Ascending aorta (tissue), 2 donors: ENCODE measurements at regions not wholly inside any gene's neighbourhood (a gene's known extent, or its start where the extent isn't known, plus 50 kb on each side); places are given as distances from the start of the nearest gene placed in this dataset.
"Not testable (repeated sequence)": the region's sequence is repeated elsewhere in the genome, so short reads cannot be mapped to it uniquely, and the experiment has no call there.

Source experiments
- DNase-seq, 2 donors: peaks; one replicate each; pipeline ENCODE4 v3.0.0-alpha.2; 2019; ENCODE audit warnings: low spot score in 2 of 2
- H3K27ac ChIP-seq, 2 donors: fragments of 200-600 bp; sonication (generic); one replicate each; pipeline ENCODE4 v1.5.1; 2016 to 2017; ENCODE audit warnings: mild to moderate bottlenecking in 1 of 2
- H3K27me3 ChIP-seq: fragments of 200-600 bp; sonication (generic); one replicate; pipeline ENCODE4 v1.5.1; 2017
- H3K36me3 ChIP-seq, 2 donors: fragments of 200-600 bp; sonication (generic); one replicate each; pipeline ENCODE4 v1.5.1; 2016
- H3K4me1 ChIP-seq, 2 donors: fragments of 200-600 bp; sonication (generic); one replicate each; pipeline ENCODE4 v1.5.1; 2016 to 2017; ENCODE audit warnings: mild to moderate bottlenecking in 1 of 2
- H3K4me3 ChIP-seq, 2 donors: fragments of 200-600 bp; sonication (generic); one replicate each; pipeline ENCODE4 v1.5.1; 2016 to 2017; ENCODE audit warnings: mild to moderate bottlenecking in 1 of 2
- H3K9me3 ChIP-seq, 2 donors: fragments of 200-600 bp; sonication (generic); one replicate each; pipeline ENCODE4 v1.5.1; 2016
- intact Hi-C: fragments of 100-400 bp; cut with DNase I; formaldehyde crosslinking; loops from one replicate; pipeline ENCODE4 v1.15.1; 2023
- TF ChIP-seq, protein P1 (sequence below), 3 experiments: fragments of 200-600 bp in 2 of 3; fragments of 450-650 bp in 1 of 3; sonication (generic) in 2 of 3; IDR thresholded peaks; one replicate each; pipeline ENCODE4 v1.5.1; 2016 to 2019; ENCODE audit warnings: antibody characterized with exemption in 3 of 3, mild to moderate bottlenecking in 1 of 3, moderate library complexity in 1 of 3

DNA sequence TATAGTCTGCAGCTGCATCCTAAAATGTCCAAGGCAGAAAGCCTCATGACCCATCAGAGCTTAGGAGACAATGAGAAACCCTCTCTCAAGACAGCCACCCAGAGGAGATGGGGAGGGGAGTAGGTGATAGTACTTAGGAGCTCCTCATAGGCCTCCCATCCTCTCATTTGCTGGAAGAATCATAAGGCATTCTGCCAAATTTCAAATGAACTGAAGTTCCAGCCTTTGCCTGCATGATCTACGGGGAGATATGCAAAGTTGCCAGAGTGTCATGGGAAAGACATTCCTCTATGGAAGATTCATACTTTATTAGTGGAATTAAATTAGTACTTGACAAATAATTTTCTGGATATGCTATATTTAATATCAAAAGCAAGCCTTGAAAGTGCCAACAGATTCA lies 194.1 kb upstream of the GJE1 start:
- H3K9me3 ChIP-seq: peaks cover 0 to 12% of the 10 kb centered on the region in 2 donors

DNA sequence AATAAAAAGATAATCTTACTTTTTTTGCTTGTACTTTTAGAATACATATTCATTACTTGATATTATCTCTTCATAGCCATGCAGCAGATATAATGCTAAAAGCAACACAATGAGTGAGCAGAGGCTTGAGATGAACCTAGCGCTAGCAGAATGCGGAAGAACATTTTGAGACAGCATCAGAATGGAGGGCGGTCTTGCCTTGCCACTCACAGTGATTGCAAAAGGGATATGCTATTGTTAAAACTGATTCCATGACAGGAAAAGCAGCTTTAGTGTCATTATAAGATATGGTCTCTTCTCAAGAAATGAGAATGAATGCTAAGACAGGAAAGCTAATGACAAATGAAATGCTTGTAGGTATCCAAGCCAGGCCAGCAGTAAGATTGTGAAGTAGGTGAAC lies 200.0 kb upstream of the GJE1 start:
- Histone ChIP-seq H3K27ac (no peak overlapping the region), H3K36me3 (no peaks in the 10 kb centered on the region), H3K27me3 (no peaks in the 10 kb centered on the region), H3K9me3 (no peaks in the 10 kb centered on the region), H3K4me1 (no peaks in the 10 kb centered on the region), H3K4me3 (no peak overlapping the region)
- TF ChIP-seq, protein P1, sequence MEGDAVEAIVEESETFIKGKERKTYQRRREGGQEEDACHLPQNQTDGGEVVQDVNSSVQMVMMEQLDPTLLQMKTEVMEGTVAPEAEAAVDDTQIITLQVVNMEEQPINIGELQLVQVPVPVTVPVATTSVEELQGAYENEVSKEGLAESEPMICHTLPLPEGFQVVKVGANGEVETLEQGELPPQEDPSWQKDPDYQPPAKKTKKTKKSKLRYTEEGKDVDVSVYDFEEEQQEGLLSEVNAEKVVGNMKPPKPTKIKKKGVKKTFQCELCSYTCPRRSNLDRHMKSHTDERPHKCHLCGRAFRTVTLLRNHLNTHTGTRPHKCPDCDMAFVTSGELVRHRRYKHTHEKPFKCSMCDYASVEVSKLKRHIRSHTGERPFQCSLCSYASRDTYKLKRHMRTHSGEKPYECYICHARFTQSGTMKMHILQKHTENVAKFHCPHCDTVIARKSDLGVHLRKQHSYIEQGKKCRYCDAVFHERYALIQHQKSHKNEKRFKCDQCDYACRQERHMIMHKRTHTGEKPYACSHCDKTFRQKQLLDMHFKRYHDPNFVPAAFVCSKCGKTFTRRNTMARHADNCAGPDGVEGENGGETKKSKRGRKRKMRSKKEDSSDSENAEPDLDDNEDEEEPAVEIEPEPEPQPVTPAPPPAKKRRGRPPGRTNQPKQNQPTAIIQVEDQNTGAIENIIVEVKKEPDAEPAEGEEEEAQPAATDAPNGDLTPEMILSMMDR (IDR thresholded peaks at IDR 0.05): no peak
- intact Hi-C loops: no loop called here
- no peak for DNase-seq

More for the DNA sequence above, 194.1 kb upstream of the GJE1 start:
- Histone ChIP-seq H3K27ac (no peak overlapping the region), H3K4me3 (no peak overlapping the region), H3K36me3 (no peaks in the 10 kb centered on the region), H3K4me1 (no peaks in the 10 kb centered on the region), H3K27me3 (no peaks in the 10 kb centered on the region)
- TF ChIP-seq, protein P1 (IDR thresholded peaks at IDR 0.05): no peak
- intact Hi-C loops: no loop called here
- no peak for DNase-seq

DNA sequence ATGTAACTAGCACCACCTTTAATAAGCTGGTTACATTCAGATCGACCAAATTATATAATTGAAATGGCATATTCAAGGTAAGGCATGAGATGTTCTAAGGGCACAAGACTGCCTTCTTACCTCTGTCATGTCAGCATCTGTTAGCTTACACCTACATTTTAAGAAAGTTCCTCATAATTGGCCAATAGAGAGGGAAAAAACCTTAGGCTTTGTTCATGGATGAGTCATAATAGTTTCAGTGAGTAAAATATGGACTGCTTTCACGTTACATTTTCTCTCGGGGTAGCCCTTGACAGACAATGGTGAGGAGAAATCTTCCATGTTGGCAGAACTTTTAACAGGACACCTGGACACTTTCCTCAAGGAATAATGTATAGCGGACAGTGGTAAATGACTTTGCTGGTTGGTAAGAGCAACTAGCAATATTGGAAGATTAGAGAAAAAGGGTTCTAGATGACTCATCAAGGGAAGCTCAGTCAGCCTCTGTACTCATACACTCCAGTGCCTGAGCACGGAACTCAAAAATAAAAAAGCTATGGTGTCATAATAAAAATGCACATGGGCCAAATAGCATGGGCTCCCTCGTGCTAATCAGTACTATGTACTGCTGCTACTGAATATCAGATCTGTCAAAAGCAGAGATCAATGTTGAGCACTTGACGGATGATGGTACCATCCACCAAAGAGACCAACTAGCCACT lies 206.4 kb upstream of the GJE1 start:
- H3K36me3 ChIP-seq, intact Hi-C loops, H3K4me3 ChIP-seq, H3K9me3 ChIP-seq, H3K27ac ChIP-seq, H3K4me1 ChIP-seq, DNase-seq, H3K27me3 ChIP-seq: not testable (repeated sequence)

DNA sequence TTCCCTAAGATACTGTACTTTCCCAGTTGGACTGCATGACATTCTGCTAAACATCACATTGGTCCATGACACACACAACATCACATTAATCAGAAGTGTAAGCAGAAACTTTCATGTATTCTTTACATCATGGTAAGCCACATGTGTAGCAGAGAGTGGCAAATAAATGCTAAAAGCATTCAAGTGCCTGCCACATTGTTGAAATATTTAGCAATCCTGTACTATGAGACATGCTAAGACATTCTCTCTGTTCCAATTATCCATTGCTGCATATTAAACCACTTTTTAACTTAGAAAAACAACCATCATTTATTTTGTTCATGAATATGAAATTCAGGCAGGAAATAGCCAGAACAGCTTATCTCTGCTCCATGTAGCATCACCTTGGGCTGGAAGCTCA lies 207.7 kb upstream of the GJE1 start:
- Histone ChIP-seq H3K36me3 (no peaks in the 10 kb centered on the region), H3K4me3 (no peak overlapping the region), H3K9me3 (no peaks in the 10 kb centered on the region), H3K27ac (no peak overlapping the region), H3K4me1 (no peaks in the 10 kb centered on the region), H3K27me3 (no peaks in the 10 kb centered on the region)
- intact Hi-C loops: no loop called here
- DNase-seq: no peak
- TF ChIP-seq, protein P1 (IDR thresholded peaks at IDR 0.05): no peak

DNA sequence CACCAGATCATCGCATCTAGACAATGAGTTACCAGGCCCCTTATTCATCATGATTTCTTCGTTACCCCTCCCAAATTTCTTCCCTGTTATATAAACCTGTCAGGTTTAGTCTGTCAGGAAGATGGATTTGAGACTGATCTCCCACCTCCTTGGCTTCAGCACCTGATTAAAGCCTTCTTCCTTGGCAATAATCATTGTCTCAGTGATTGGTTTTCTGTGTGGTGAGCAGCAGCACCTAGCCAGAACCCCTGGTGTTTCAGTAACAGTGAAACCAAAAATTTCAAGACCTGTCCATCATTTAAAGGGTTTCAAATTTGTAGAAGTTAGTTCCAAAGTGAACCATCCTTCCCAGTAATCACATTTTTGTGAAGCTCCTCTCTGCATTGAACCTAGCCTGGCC lies 209.8 kb upstream of the GJE1 start:
- TF ChIP-seq, protein P1 (IDR thresholded peaks at IDR 0.05): no peak
- intact Hi-C loops: no loop called here
- no peak overlapping the region for H3K27ac ChIP-seq
- H3K4me1 ChIP-seq: no peaks in the 10 kb centered on the region
- H3K36me3 ChIP-seq: no peaks in the 10 kb centered on the region
- H3K9me3 ChIP-seq: no peaks in the 10 kb centered on the region
- H3K27me3 ChIP-seq: no peaks in the 10 kb centered on the region
- DNase-seq: no peak
- H3K4me3 ChIP-seq: no peak overlapping the region

DNA sequence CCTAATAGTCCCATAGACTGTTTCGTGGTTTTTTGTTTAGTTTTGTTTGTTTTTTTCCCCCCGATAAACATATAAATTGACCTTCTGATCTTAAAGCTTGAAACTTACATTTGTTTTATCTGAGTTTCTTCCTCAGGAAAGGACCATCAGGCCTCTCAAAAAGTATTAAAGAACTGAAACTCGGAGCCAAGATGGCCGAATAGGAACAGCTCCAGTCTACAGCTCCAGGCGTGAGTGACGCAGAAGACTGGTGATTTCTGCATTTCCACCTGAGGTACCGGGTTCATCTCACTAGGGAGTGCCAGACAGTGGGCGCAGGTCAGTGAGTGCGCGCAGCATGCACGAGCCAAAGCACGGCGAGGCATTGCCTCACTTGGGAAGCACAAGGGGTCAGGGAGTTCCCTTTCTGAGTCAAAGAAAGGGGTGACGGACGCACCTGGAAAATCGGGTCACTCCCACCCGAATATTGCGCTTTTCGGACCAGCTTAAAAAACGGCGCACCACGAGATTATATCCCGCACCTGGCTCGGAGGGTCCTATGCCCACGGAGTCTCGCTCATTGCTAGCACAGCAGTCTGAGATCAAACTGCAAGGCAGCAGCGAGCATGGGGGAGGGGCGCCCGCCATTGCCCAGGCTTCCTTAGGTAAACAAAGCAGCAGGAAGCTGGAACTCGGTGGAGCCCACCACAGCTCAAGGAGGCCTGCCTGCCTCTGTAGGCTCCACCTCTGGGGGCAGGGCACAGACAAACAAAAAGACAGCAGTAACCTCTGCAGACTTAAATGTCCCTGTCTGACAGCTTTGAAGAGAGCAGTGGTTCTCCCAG lies 215.8 kb upstream of the GJE1 start:
- H3K4me1 ChIP-seq, H3K36me3 ChIP-seq, H3K4me3 ChIP-seq, H3K27ac ChIP-seq, DNase-seq, intact Hi-C loops, H3K9me3 ChIP-seq, H3K27me3 ChIP-seq: not testable (repeated sequence)
